HCT116 (cell line): ENCODE measurements at regions not wholly inside any gene's neighbourhood (a gene's known extent, or its start where the extent isn't known, plus 50 kb on each side); places are given as distances from the start of the nearest gene placed in this dataset.

Experiments used
- ATAC-seq: fragments of 200-7000 bp; cut with Tn5 transposase; 2 replicates; pipeline ENCODE4 v1.9.1; 2020; ENCODE audit warnings: mild to moderate bottlenecking, moderate library complexity
- BruUV-seq: library from RNA; stranded (reverse); fragments of 400-500 nt; replicated peaks from 2 replicates; lab custom pipeline; 2021; lab: Mats Ljungman, UMichigan
- CTCF ChIA-PET: fragments of 300-600 bp; sonication (Branson Sonifier 250); formaldehyde crosslinking; loops from one replicate; lab custom pipeline; 2021; ENCODE audit warnings: antibody characterized with exemption; lab: Charles Lee
- POLR2A ChIA-PET: fragments of 300-600, 350-600 bp; sonication (Branson Sonifier 250); formaldehyde crosslinking; loops from one replicate; lab custom pipeline; 2021; ENCODE audit warnings: antibody characterized with exemption; lab: Charles Lee
- RAD21 ChIA-PET, 2 experiments: fragments of 300-600 bp; sonication (Branson Sonifier 250); formaldehyde crosslinking; loops; one replicate each; lab custom pipeline; 2023; ENCODE audit warnings: low total read pairs in 2 of 2; ENCODE audit not compliant: uncharacterized antibody in 2 of 2, unreplicated experiment in 2 of 2, low non-redundant PET in 1 of 2; lab: Charles Lee
- DNase-seq: peaks from one replicate; pipeline ENCODE4 v3.0.0-alpha.2; 2010; ENCODE audit warnings: low read depth, low spot score
- H2AFZ ChIP-seq: fragments of 200-600 bp; shearing (Covaris generic), sonication (generic); 2 replicates; pipeline ENCODE4 v1.6.1; 2017; ENCODE audit warnings: low read depth, mixed run types, mixed read lengths, antibody characterized with exemption, low read length; ENCODE audit not compliant: poor library complexity, severe bottlenecking
- H3K27ac ChIP-seq: 2 replicates; pipeline ENCODE4 v1.5.1; 2012; ENCODE audit warnings: low read depth, low read length
- H3K27me3 ChIP-seq: fragments of 200-600 bp; sonication (generic); 2 replicates; pipeline ENCODE4 v1.6.1; 2016; ENCODE audit warnings: mixed run types, low read length, mixed read lengths; ENCODE audit not compliant: insufficient read depth
- H3K36me3 ChIP-seq, 2 experiments: fragments of 200-500 bp in 1 of 2; fragments of 200-600 bp in 1 of 2; sonication (Bioruptor generic) in 1 of 2; sonication (generic) in 1 of 2; 2 replicates each; pipeline versions ENCODE4 v1.5.1 to v1.6.1; 2014 to 2016; ENCODE audit warnings: low read length in 2 of 2, inconsistent platforms in 1 of 2, mixed read lengths in 1 of 2, mixed run types in 1 of 2; ENCODE audit not compliant: insufficient read depth in 2 of 2, control insufficient read depth in 1 of 2
- H3K4me1 ChIP-seq, 2 experiments: fragments of 200-600 bp in 1 of 2; sonication (generic) in 1 of 2; 2 replicates each; pipeline versions ENCODE4 v1.5.1 to v1.6.1; 2012 to 2017; ENCODE audit warnings: low read length in 2 of 2, inconsistent platforms in 1 of 2, mild to moderate bottlenecking in 1 of 2, mixed read lengths in 1 of 2, mixed run types in 1 of 2, moderate library complexity in 1 of 2; ENCODE audit not compliant: insufficient read depth in 2 of 2, control insufficient read depth in 1 of 2
- H3K4me2 ChIP-seq: fragments of 200-600 bp; sonication (generic); 2 replicates; pipeline ENCODE4 v1.6.1; 2017; ENCODE audit warnings: mixed run types, low read length, mixed read lengths
- H3K4me3 ChIP-seq, 2 experiments: fragments of 200-600 bp in 1 of 2; sonication (generic) in 1 of 2; replicated peaks in 1 of 2; 2 replicates each; pipeline ENCODE4 v1.5.1; 2011 to 2016; ENCODE audit warnings: low read length in 2 of 2, control low read depth in 1 of 2, low read depth in 1 of 2, mild to moderate bottlenecking in 1 of 2, mixed read lengths in 1 of 2, mixed run types in 1 of 2
- H3K79me2 ChIP-seq: fragments of 200-600 bp; sonication (generic); 2 replicates; pipeline ENCODE4 v1.6.1; 2017; ENCODE audit warnings: mild to moderate bottlenecking, mixed run types, low read length, moderate library complexity, mixed read lengths; ENCODE audit not compliant: insufficient read depth
- H3K9ac ChIP-seq: fragments of 200-600 bp; sonication (generic); 2 replicates; pipeline ENCODE4 v1.6.1; 2016; ENCODE audit warnings: low read length, mixed read lengths
- H3K9me2 ChIP-seq: fragments of 200-600 bp; sonication (generic), shearing (Covaris generic); 2 replicates; pipeline ENCODE4 v1.6.1; 2017; ENCODE audit warnings: mixed run types, mild to moderate bottlenecking, moderate library complexity; ENCODE audit not compliant: insufficient read depth
- H3K9me3 ChIP-seq, 2 experiments: fragments of 200-500 bp in 1 of 2; fragments of 200-600 bp in 1 of 2; sonication (Bioruptor generic) in 1 of 2; sonication (generic) in 1 of 2; 2 replicates each; pipeline ENCODE4 v1.6.1; 2014 to 2017; ENCODE audit warnings: low read length in 2 of 2, mixed read lengths in 2 of 2, inconsistent platforms in 1 of 2, low read depth in 1 of 2, mild to moderate bottlenecking in 1 of 2, mixed run types in 1 of 2, moderate library complexity in 1 of 2; ENCODE audit not compliant: control insufficient read depth in 1 of 2, insufficient read depth in 1 of 2
- H4K20me1 ChIP-seq: fragments of 200-600 bp; sonication (generic), shearing (Covaris generic); 2 replicates; pipeline ENCODE4 v1.6.1; 2017; ENCODE audit warnings: mixed run types, mild to moderate bottlenecking, moderate library complexity; ENCODE audit not compliant: insufficient read depth
- CBX3 ChIP-seq: IDR thresholded peaks from 2 replicates; pipeline ENCODE4 v1.6.1; 2012; ENCODE audit warnings: low read depth
- CEBPB ChIP-seq: IDR thresholded peaks from 2 replicates; pipeline ENCODE4 v1.6.1; 2012; ENCODE audit warnings: low read depth
- EGR1 ChIP-seq: IDR thresholded peaks from 2 replicates; pipeline ENCODE4 v1.6.1; 2012; ENCODE audit warnings: low read depth
- ELF1 ChIP-seq: IDR thresholded peaks from 2 replicates; pipeline ENCODE4 v1.6.1; 2012; ENCODE audit warnings: low read depth, borderline replicate concordance
- EZH2phosphoT487 ChIP-seq: fragments of 200-600 bp; IDR thresholded peaks from 2 replicates; pipeline ENCODE4 v1.6.1; 2018; ENCODE audit warnings: antibody characterized with exemption, borderline replicate concordance
- FOSL1 ChIP-seq: IDR thresholded peaks from 2 replicates; pipeline ENCODE4 v1.6.1; 2012; ENCODE audit warnings: low read depth
- JUND ChIP-seq: IDR thresholded peaks from 2 replicates; pipeline ENCODE4 v1.6.1; 2012
- POLR2A ChIP-seq: IDR thresholded peaks from 2 replicates; pipeline ENCODE4 v1.7.0; 2011; ENCODE audit warnings: borderline replicate concordance; ENCODE audit not compliant: insufficient read depth, insufficient read length; ENCODE audit errors: extremely low read depth
- RAD21 ChIP-seq: IDR thresholded peaks from 2 replicates; pipeline ENCODE4 v1.6.1; 2012; ENCODE audit warnings: low read depth, mild to moderate bottlenecking
- SIN3A ChIP-seq: IDR thresholded peaks from 2 replicates; pipeline ENCODE4 v1.6.1; 2012; ENCODE audit warnings: low read depth
- SP1 ChIP-seq: IDR thresholded peaks from 2 replicates; pipeline ENCODE4 v1.6.1; 2012; ENCODE audit warnings: low read depth
- TCF7L2 ChIP-seq: IDR thresholded peaks from 2 replicates; pipeline ENCODE4 v1.7.0; 2011; ENCODE audit warnings: borderline replicate concordance, inconsistent platforms; ENCODE audit not compliant: insufficient read depth, insufficient read length; ENCODE audit errors: extremely low read depth
- YY1 ChIP-seq: IDR thresholded peaks from 2 replicates; pipeline ENCODE4 v1.6.1; 2011; ENCODE audit warnings: low read length, low read depth, moderate library complexity, mild to moderate bottlenecking; ENCODE audit not compliant: insufficient replicate concordance; ENCODE audit errors: extremely low read depth
- ZFX ChIP-seq: fragments of 450-650 bp; IDR thresholded peaks from 2 replicates; pipeline ENCODE4 v1.6.1; 2017
- intact Hi-C: fragments of 100-400 bp; cut with micrococcal nuclease; formaldehyde crosslinking; loops from 2 replicates; pipeline ENCODE4 v1.10.0; 2022
- TF ChIP-seq, protein P1 (sequence below), 3 experiments: fragments of 200-600 bp in 1 of 3; sonication (generic) in 1 of 3; IDR thresholded peaks in 2 of 3; conservative IDR thresholded peaks in 1 of 3; 2 replicates each; pipeline ENCODE4 v1.5.1; 2012 to 2017; ENCODE audit warnings: low read depth in 2 of 3, low read length in 2 of 3, antibody characterized with exemption in 1 of 3, borderline replicate concordance in 1 of 3, control low read depth in 1 of 3, mild to moderate bottlenecking in 1 of 3, mixed read lengths in 1 of 3, mixed run types in 1 of 3, moderate library complexity in 1 of 3; ENCODE audit not compliant: insufficient read depth in 1 of 3
- TF ChIP-seq, protein P2 (sequence below): IDR thresholded peaks from 2 replicates; pipeline ENCODE4 v1.6.1; 2012
- TF ChIP-seq, protein P3 (sequence below): IDR thresholded peaks from 2 replicates; pipeline ENCODE4 v1.6.1; 2012

DNA sequence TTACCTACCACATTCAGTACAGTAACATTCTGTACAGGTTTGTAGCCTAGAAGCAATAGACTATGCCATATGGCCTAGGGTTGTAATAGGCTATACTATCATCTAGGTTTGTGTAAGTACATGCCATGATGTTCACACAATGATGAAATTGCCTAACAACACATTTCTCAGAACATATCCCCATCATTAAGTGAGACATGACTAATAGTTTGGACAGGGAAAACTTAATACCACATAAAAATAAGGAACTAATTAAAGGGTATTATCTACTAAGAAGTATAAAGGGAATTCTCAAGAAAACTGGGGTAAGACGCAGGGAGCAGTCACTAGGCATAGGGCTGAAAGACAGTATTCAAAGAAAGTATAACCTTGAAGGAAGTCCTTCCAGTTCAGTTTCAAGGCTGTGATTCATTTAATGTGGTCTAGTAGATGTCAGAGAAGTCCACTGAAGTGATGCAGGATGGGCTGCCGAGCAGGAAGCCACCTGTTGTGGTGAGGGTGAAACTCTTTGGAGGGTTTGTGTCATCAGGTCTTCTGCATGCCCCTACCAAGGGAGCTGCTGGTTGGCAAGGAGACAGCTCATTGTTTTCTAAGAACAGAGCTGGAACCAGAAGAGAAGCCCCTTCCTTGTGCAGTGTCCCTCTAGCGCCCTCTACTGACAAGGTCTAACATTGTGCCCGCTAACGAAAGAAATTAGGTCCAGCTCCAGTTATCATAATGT lies 122.9 kb downstream of the OLFM4 start:
- Histone ChIP-seq H3K27me3 (no peaks in the 10 kb centered on the region), H3K9me3 (0 out of 4 replicates have a peak, but pooled peaks cover 0 to 4% of the 10 kb centered on the region in 2 experiments), H3K4me1 (no peaks in the 10 kb centered on the region), H3K9me2 (no peaks in the 10 kb centered on the region), H2AFZ (no peak overlapping the region), H4K20me1 (no peaks in the 10 kb centered on the region), H3K4me3 (no peak overlapping the region), H3K79me2 (no peaks in the 10 kb centered on the region), H3K36me3 (no peaks in the 10 kb centered on the region), H3K9ac (no peak overlapping the region), H3K4me2 (no peak overlapping the region), H3K27ac (no peak overlapping the region)
- BruUV-seq: no TSS peak
- peak; percentile 15 for DNase-seq
- no peak; the same call in 1 of the 2 replicates for ATAC-seq
- ChIA-PET CTCF (interaction anchor here (0.6 to 1.1 kb wide), 6 partner anchors 18 to 542 kb away, joined by 3 to 11 read pairs (median 4); no protein-coding TSS in a partner anchor), POLR2A (no interaction called here), RAD21 (interaction anchor here in 1 of 2 experiments (1.0 kb wide), 1 partner anchor 183 kb away, joined by 4 read pairs; no protein-coding TSS in a partner anchor)
- intact Hi-C loops: loop anchor here (5.0 kb wide), 1 partner anchor 294 kb away; no protein-coding TSS in a partner anchor
- TF ChIP-seq RAD21 (peak; percentile 41), ELF1 (no peak)
- TF ChIP-seq, protein P1, sequence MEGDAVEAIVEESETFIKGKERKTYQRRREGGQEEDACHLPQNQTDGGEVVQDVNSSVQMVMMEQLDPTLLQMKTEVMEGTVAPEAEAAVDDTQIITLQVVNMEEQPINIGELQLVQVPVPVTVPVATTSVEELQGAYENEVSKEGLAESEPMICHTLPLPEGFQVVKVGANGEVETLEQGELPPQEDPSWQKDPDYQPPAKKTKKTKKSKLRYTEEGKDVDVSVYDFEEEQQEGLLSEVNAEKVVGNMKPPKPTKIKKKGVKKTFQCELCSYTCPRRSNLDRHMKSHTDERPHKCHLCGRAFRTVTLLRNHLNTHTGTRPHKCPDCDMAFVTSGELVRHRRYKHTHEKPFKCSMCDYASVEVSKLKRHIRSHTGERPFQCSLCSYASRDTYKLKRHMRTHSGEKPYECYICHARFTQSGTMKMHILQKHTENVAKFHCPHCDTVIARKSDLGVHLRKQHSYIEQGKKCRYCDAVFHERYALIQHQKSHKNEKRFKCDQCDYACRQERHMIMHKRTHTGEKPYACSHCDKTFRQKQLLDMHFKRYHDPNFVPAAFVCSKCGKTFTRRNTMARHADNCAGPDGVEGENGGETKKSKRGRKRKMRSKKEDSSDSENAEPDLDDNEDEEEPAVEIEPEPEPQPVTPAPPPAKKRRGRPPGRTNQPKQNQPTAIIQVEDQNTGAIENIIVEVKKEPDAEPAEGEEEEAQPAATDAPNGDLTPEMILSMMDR (IDR thresholded peaks at IDR 0.05 in 2 of 3, conservative IDR thresholded peaks at IDR 0.05 in 1 of 3; ENCODE audit: borderline replicate concordance in 1 of 3, insufficient read depth in 1 of 3, low read depth in 2 of 3, low read length in 2 of 3): peak; percentile 8 to 83 (median 73); a peak in 5 of 6 replicates

DNA sequence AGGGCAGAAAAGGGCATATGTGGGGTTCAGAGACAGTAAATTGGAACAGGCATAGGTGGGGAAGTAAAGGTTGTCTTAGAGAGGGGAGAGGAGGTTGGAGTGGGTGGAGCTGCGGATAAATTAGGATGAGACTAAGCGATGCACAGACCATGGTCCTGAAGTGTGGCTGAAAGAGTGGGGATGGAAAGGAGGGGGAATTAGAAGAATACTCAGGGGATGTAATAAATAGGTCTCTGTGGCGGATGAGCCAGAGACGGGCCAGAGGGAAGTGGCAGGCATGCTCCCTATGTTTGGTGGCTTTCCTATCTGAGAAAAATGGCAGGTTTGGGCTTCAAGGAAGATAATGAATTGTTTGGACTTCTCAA lies 123.4 kb downstream of the OLFM4 start:
- DNase-seq (no peak), ATAC-seq (no peak)
- no peaks in the 10 kb centered on the region for H4K20me1 ChIP-seq
- no peaks in the 10 kb centered on the region for H3K9me2 ChIP-seq
- no TSS peak for BruUV-seq
- ChIA-PET CTCF (interaction anchor here (0.6 to 1.1 kb wide), 6 partner anchors 18 to 543 kb away, joined by 3 to 11 read pairs (median 4); no protein-coding TSS in a partner anchor), POLR2A (no interaction called here), RAD21 (interaction anchor here in 1 of 2 experiments (1.0 kb wide), 1 partner anchor 184 kb away, joined by 4 read pairs; no protein-coding TSS in a partner anchor)
- no peaks in the 10 kb centered on the region for H3K36me3 ChIP-seq
- H3K4me2 ChIP-seq: no peak overlapping the region
- TF ChIP-seq POLR2A: no peak
- no peak for TF ChIP-seq EZH2phosphoT487
- no peak for TF ChIP-seq ELF1
- TF ChIP-seq EGR1: no peak
- no peak for TF ChIP-seq SIN3A
- no peak for TF ChIP-seq CBX3
- TF ChIP-seq, protein P2, sequence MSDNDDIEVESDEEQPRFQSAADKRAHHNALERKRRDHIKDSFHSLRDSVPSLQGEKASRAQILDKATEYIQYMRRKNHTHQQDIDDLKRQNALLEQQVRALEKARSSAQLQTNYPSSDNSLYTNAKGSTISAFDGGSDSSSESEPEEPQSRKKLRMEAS: no peak
- TF ChIP-seq ZFX: no peak
- TF ChIP-seq YY1: no peak
- TF ChIP-seq RAD21: no peak
- no peak for TF ChIP-seq FOSL1
- TF ChIP-seq JUND: no peak
- TF ChIP-seq CEBPB: no peak
- TF ChIP-seq, protein P3, sequence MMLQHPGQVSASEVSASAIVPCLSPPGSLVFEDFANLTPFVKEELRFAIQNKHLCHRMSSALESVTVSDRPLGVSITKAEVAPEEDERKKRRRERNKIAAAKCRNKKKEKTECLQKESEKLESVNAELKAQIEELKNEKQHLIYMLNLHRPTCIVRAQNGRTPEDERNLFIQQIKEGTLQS: no peak
- no peak for TF ChIP-seq TCF7L2
- TF ChIP-seq SP1: no peak
- no peaks in the 10 kb centered on the region for H3K27me3 ChIP-seq
- H2AFZ ChIP-seq: no peak overlapping the region
- intact Hi-C loops: loop anchor here (5.0 kb wide), 1 partner anchor 295 kb away; no protein-coding TSS in a partner anchor
- H3K4me1 ChIP-seq: no peaks in the 10 kb centered on the region
- H3K27ac ChIP-seq: no peak overlapping the region
- no peak overlapping the region for H3K4me3 ChIP-seq
- H3K9ac ChIP-seq: no peak overlapping the region
- H3K79me2 ChIP-seq: no peaks in the 10 kb centered on the region
- H3K9me3 ChIP-seq: 0 out of 4 replicates have a peak, but pooled peaks cover 0 to 4% of the 10 kb centered on the region in 2 experiments
